ENCODE measurements at regions not wholly inside any gene's neighbourhood (a gene's known extent, or its start where the extent isn't known, plus 50 kb on each side); places are given as distances from the start of the nearest gene placed in this dataset.

GRCh38 chr21:38900499-38900898 is 94.8 kb downstream of the ETS2 start:
- TF ChIP-seq GATA3 (IDR thresholded peaks at IDR 0.05; ENCODE audit: low read depth, low read length) (no peak), GATA2 (IDR thresholded peaks at IDR 0.05; ENCODE audit: low read depth, low read length) (no peak)

Measured in SH-SY5Y (cell line).